ENCODE measurements at regions not wholly inside any gene's neighbourhood (a gene's known extent, or its start where the extent isn't known, plus 50 kb on each side); places are given as distances from the start of the nearest gene placed in this dataset.

DNA sequence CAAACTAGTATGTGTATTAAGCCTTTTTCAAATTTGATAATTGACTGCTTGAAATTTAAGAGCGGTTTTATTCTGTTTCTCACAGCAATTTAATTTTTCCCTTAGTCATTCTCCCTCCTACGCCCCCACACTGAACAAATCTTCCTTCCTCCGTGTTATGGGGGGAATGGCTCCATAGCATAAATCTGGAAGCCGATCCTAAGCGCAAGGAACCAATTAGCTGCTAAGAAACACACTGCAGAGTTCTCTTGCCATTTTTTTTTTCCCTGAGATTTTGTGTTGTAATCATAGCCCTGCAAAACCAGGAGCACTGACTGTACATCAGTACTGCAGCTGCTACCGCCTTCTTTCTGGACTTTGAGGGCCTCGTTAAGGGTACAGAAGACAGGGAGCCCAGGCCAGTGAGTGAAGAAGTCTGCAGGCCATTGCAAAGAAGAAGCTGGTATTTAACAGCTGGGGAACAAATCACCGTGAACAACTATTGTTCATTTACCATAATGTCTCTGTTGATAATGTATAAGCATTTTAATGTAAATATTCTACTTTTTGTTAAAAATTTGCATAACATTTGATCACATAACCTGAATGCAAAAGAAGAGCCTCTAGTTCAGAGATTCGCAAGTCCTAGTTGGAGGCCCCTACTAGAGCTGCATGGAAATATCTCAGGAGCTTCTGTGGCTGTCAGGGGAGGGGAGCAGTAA is 264.0 kb downstream of the LRATD1 start:
- WGBS, 3 donors: 71 to 75% (median 72%) methylated on average over 9 of the region's 9 CpGs
- no peak for ATAC-seq
- TF ChIP-seq, protein P1, sequence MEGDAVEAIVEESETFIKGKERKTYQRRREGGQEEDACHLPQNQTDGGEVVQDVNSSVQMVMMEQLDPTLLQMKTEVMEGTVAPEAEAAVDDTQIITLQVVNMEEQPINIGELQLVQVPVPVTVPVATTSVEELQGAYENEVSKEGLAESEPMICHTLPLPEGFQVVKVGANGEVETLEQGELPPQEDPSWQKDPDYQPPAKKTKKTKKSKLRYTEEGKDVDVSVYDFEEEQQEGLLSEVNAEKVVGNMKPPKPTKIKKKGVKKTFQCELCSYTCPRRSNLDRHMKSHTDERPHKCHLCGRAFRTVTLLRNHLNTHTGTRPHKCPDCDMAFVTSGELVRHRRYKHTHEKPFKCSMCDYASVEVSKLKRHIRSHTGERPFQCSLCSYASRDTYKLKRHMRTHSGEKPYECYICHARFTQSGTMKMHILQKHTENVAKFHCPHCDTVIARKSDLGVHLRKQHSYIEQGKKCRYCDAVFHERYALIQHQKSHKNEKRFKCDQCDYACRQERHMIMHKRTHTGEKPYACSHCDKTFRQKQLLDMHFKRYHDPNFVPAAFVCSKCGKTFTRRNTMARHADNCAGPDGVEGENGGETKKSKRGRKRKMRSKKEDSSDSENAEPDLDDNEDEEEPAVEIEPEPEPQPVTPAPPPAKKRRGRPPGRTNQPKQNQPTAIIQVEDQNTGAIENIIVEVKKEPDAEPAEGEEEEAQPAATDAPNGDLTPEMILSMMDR (IDR thresholded peaks at IDR 0.05): no peak
- H3K36me3 ChIP-seq (ENCODE audit: insufficient read depth in 1 of 2, low read depth in 1 of 2): no peaks in the 10 kb centered on the region
- H3K27ac ChIP-seq: no peak overlapping the region
- H3K4me1 ChIP-seq: no peaks in the 10 kb centered on the region
- H3K4me3 ChIP-seq: no peak overlapping the region
- no peaks in the 10 kb centered on the region for H3K27me3 ChIP-seq (ENCODE audit: insufficient read depth in 3 of 3, low read length in 2 of 3)
- intact Hi-C loops (cut with DNase I): no loop called here
- H3K9me3 ChIP-seq: no peaks in the 10 kb centered on the region
- no peak for DNase-seq

DNA sequence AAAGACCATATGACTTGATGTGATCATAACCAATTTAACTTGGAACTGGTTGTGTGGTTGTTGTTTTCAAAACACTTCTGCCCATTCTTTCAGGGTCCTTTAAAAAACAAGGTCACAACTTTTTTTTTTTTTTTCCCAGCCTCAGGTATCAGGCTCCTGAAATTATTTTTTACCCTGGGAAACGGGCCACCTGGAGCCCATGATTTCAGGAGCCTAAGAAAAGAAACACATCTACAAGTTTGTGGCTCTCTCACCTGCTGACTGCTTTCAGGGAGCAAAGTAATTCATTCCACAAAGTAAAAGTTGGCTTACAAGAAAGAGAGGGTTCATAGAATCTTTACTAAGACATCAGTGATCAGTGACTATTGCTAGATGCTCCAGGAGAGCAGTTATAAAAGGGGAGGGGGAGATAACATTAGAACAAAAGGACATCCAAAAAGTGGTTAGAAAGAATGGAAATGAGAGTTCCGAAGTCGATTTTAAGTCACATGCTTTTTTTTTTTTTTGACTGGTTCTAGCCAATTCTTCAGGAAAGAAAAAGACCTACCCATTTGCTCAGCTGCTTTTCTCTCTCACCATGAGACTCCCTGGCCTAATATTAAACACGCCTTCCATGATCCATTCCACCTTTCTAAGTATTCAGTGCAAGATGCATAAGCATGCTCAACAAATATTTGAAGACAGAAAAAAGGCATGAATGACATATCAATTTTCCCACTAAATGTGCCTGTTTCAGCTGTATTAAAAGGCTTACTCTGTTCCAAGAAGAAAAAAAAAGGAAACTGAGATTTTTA is 267.3 kb downstream of the LRATD1 start:
- TF ChIP-seq, protein P1 (IDR thresholded peaks at IDR 0.05): no peak
- Histone ChIP-seq H3K27me3 (ENCODE audit: insufficient read depth in 3 of 3, low read length in 2 of 3) (no peaks in the 10 kb centered on the region), H3K4me3 (no peak overlapping the region), H3K9me3 (no peaks in the 10 kb centered on the region), H3K36me3 (ENCODE audit: insufficient read depth in 1 of 2, low read depth in 1 of 2) (no peaks in the 10 kb centered on the region), H3K27ac (no peak overlapping the region), H3K4me1 (no peaks in the 10 kb centered on the region)
- DNase-seq (no peak), ATAC-seq (no peak)
- WGBS, 3 donors: 76 to 81% (median 78%) methylated on average over 4 of the region's 4 CpGs
- intact Hi-C loops (cut with DNase I): no loop called here

DNA sequence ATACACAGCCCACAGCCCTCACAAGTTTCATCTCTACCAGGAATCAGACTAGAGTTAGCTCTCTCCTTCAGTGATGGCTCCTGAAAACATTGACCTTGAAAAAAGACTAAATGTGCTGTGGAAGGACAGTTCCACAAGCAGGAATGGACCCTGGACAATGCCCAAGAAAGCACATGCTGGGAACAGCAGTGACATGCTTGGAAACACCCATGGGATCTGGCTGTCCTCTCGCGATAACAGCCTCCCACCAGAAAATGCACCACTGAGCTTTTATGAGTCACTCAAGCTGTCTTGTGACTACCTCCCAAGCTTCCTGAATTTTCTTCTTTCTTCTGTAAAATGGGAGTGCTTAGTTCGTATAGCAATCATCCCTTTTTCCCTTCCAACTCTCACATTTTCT is 269.2 kb downstream of the LRATD1 start:
- intact Hi-C loops (cut with DNase I): no loop called here
- ATAC-seq (no peak), DNase-seq (no peak)
- Histone ChIP-seq H3K4me1 (no peaks in the 10 kb centered on the region), H3K36me3 (ENCODE audit: insufficient read depth in 1 of 2, low read depth in 1 of 2) (no peaks in the 10 kb centered on the region), H3K9me3 (no peaks in the 10 kb centered on the region), H3K27ac (no peak overlapping the region), H3K4me3 (no peak overlapping the region), H3K27me3 (ENCODE audit: insufficient read depth in 3 of 3, low read length in 2 of 3) (no peaks in the 10 kb centered on the region)
- 44 to 50% (median 50%) methylated on average over 3 of the region's 3 CpGs for WGBS, 3 donors
- TF ChIP-seq, protein P1 (IDR thresholded peaks at IDR 0.05): no peak

DNA sequence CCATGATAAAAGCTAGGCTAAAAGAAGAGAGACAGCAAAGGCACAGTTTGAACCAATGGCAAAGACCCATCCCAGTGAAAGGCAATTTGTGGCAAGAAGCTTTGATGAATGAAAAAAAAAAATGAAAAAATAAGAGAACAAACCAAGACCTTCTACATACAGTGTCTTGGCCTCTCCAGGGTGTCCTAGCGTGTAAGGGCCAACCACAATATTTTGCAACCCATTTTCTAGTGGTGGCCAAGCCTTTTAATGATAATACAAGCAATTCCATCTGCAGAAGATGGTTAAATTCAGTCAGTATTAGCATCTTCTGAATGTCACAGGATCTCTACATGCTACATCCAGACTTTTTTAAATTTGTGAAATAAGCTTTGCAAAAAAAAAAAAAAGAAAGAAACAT is 270.4 kb downstream of the LRATD1 start:
- no peak for DNase-seq
- H3K4me1 ChIP-seq: no peaks in the 10 kb centered on the region
- H3K27me3 ChIP-seq (ENCODE audit: insufficient read depth in 3 of 3, low read length in 2 of 3): no peaks in the 10 kb centered on the region
- H3K27ac ChIP-seq: no peak overlapping the region
- TF ChIP-seq, protein P1 (IDR thresholded peaks at IDR 0.05): no peak
- ATAC-seq: no peak
- 86 to 100% (median 95%) methylated on average over 1 of the region's 1 CpG for WGBS, 3 donors
- no peak overlapping the region for H3K4me3 ChIP-seq
- H3K36me3 ChIP-seq (ENCODE audit: insufficient read depth in 1 of 2, low read depth in 1 of 2): no peaks in the 10 kb centered on the region
- intact Hi-C loops (cut with DNase I): no loop called here
- H3K9me3 ChIP-seq: no peaks in the 10 kb centered on the region

Data from psoas muscle (tissue), 7 donors.